Mesenchymal stem cell (in vitro differentiated cells and primary cell): ENCODE measurements at regions not wholly inside any gene's neighbourhood (a gene's known extent, or its start where the extent isn't known, plus 50 kb on each side); places are given as distances from the start of the nearest gene placed in this dataset.
A peak's percentile ranks its signal among the peaks of the same experiment; 100 is the strongest.

Experiments used
- DNase-seq: peaks from one replicate; pipeline ENCODE4 v3.0.0-alpha.2; 2013
- H2AFZ ChIP-seq: one replicate; pipeline ENCODE4 v1.6.1; 2013; ENCODE audit warnings: low read depth, mild to moderate bottlenecking, control low read depth, inconsistent platforms, low read length, moderate library complexity
- H2AK5ac ChIP-seq: 2 replicates; pipeline ENCODE4 v1.6.1; 2013; ENCODE audit warnings: low read length, moderate library complexity, mild to moderate bottlenecking, inconsistent platforms; ENCODE audit not compliant: severe bottlenecking
- H2BK120ac ChIP-seq: one replicate; pipeline ENCODE4 v1.6.1; 2013; ENCODE audit warnings: low read depth, mild to moderate bottlenecking, inconsistent platforms, low read length, moderate library complexity
- H2BK12ac ChIP-seq, 2 experiments: one replicate each; pipeline ENCODE4 v1.6.1; 2013; ENCODE audit warnings: inconsistent platforms in 2 of 2, low read length in 2 of 2, mild to moderate bottlenecking in 2 of 2, moderate library complexity in 2 of 2, control low read depth in 1 of 2
- H2BK15ac ChIP-seq: one replicate; pipeline ENCODE4 v1.6.1; 2013; ENCODE audit warnings: mild to moderate bottlenecking, low read depth, inconsistent platforms; ENCODE audit not compliant: poor library complexity, severe bottlenecking
- H2BK5ac ChIP-seq: 2 replicates; pipeline ENCODE4 v1.6.1; 2013; ENCODE audit warnings: low read depth, mild to moderate bottlenecking, low read length, control low read depth, inconsistent platforms; ENCODE audit not compliant: poor library complexity, severe bottlenecking
- H3K14ac ChIP-seq, 2 experiments: one replicate each; pipeline ENCODE4 v1.6.1; 2013; ENCODE audit warnings: inconsistent platforms in 2 of 2, low read length in 2 of 2, control low read depth in 1 of 2, mild to moderate bottlenecking in 1 of 2, moderate library complexity in 1 of 2
- H3K18ac ChIP-seq, 2 experiments: one replicate each; pipeline ENCODE4 v1.6.1; 2013; ENCODE audit warnings: inconsistent platforms in 2 of 2, low read length in 2 of 2, control low read depth in 1 of 2, low read depth in 1 of 2, mild to moderate bottlenecking in 1 of 2
- H3K23ac ChIP-seq, 2 experiments: one replicate each; pipeline ENCODE4 v1.6.1; 2013; ENCODE audit warnings: inconsistent platforms in 2 of 2, low read length in 2 of 2, mild to moderate bottlenecking in 2 of 2, moderate library complexity in 2 of 2, control low read depth in 1 of 2
- H3K27ac ChIP-seq: 2 replicates; pipeline ENCODE4 v1.5.1; 2013; ENCODE audit warnings: mild to moderate bottlenecking, moderate library complexity, low read length, control low read depth, inconsistent platforms; ENCODE audit not compliant: poor library complexity, severe bottlenecking
- H3K27me3 ChIP-seq, 2 experiments: 2 replicates each; pipeline versions ENCODE4 v1.6.1 to v1.7.0; 2013; ENCODE audit warnings: low read length in 2 of 2, mild to moderate bottlenecking in 2 of 2, moderate library complexity in 2 of 2, control low read depth in 1 of 2, inconsistent platforms in 1 of 2; ENCODE audit not compliant: control insufficient read depth in 1 of 2, insufficient read depth in 1 of 2
- H3K36me3 ChIP-seq, 2 experiments: 2 replicates each; pipeline versions ENCODE4 v1.6.1 to v1.7.0; 2013; ENCODE audit warnings: low read length in 2 of 2, control low read depth in 1 of 2, inconsistent platforms in 1 of 2, low read depth in 1 of 2, mild to moderate bottlenecking in 1 of 2; ENCODE audit not compliant: insufficient read depth in 2 of 2, control insufficient read depth in 1 of 2
- H3K4ac ChIP-seq, 2 experiments: one replicate each; pipeline ENCODE4 v1.6.1; 2013; ENCODE audit warnings: inconsistent platforms in 2 of 2, low read length in 2 of 2, mild to moderate bottlenecking in 2 of 2, moderate library complexity in 2 of 2, control low read depth in 1 of 2, low read depth in 1 of 2
- H3K4me1 ChIP-seq: 2 replicates; pipeline ENCODE4 v1.6.1; 2013; ENCODE audit warnings: low read depth, low read length, control low read depth; ENCODE audit not compliant: control insufficient read depth, insufficient read depth
- H3K4me2 ChIP-seq: 2 replicates; pipeline ENCODE4 v1.6.1; 2013; ENCODE audit warnings: low read length, mild to moderate bottlenecking, inconsistent platforms; ENCODE audit not compliant: poor library complexity, severe bottlenecking
- H3K4me3 ChIP-seq, 2 experiments: 2 replicates each; pipeline versions ENCODE4 v1.5.1 to v1.7.0; 2013; ENCODE audit warnings: low read length in 2 of 2, mild to moderate bottlenecking in 2 of 2, control low read depth in 1 of 2, low read depth in 1 of 2; ENCODE audit not compliant: insufficient read depth in 1 of 2
- H3K79me1 ChIP-seq: replicated peaks from 2 replicates; pipeline ENCODE4 v1.6.1; 2013; ENCODE audit warnings: mild to moderate bottlenecking, control low read depth, low read length, inconsistent platforms; ENCODE audit not compliant: poor library complexity, severe bottlenecking
- H3K9ac ChIP-seq: 2 replicates; pipeline ENCODE4 v1.7.0; 2013; ENCODE audit warnings: mild to moderate bottlenecking, low read length, moderate library complexity
- H3K9me3 ChIP-seq: 2 replicates; pipeline ENCODE4 v1.7.0; 2013; ENCODE audit warnings: mild to moderate bottlenecking, low read length; ENCODE audit not compliant: control insufficient read depth
- H4K8ac ChIP-seq: one replicate; pipeline ENCODE4 v1.6.1; 2013; ENCODE audit warnings: inconsistent platforms, mild to moderate bottlenecking, low read length, moderate library complexity
- H4K91ac ChIP-seq: one replicate; pipeline ENCODE4 v1.6.1; 2013; ENCODE audit warnings: mild to moderate bottlenecking, low read length, inconsistent platforms
- WGBS: methylation state at CpG from one replicate; pipeline ENCODE4 v1.1.7; 2013; ENCODE audit warnings: mixed read lengths; 5-methylcytosine and 5-hydroxymethylcytosine counted together

- no peak for DNase-seq
- WGBS, result 74% methylated on average over 10 of the region's 10 CpGs
- no peak overlapping the region for H2BK12ac ChIP-seq
- H3K79me1 ChIP-seq, result no peaks in the 10 kb centered on the region
- H3K9me3 ChIP-seq, result no peaks in the 10 kb centered on the region
- H3K36me3 ChIP-seq, result no peaks in the 10 kb centered on the region
- no peak overlapping the region for H2BK15ac ChIP-seq
- no peak overlapping the region for H2BK5ac ChIP-seq
- H2AFZ ChIP-seq, result no peak overlapping the region
- no peak overlapping the region for H3K14ac ChIP-seq
- no peak overlapping the region for H3K27ac ChIP-seq
- no peak overlapping the region for H3K4me2 ChIP-seq
- H4K8ac ChIP-seq, result no peak overlapping the region
- no peak overlapping the region for H4K91ac ChIP-seq
- peak overlapping the region; percentile 19 for H3K9ac ChIP-seq
- H3K4ac ChIP-seq, result no peak overlapping the region
- peaks cover 0 to 3% of the 10 kb centered on the region in 2 experiments for H3K27me3 ChIP-seq
- no peak overlapping the region for H2AK5ac ChIP-seq
- H3K4me3 ChIP-seq, result no peak overlapping the region
- H3K18ac ChIP-seq, result no peak overlapping the region
- no peak overlapping the region for H2BK120ac ChIP-seq
- no peaks in the 10 kb centered on the region for H3K4me1 ChIP-seq
- no peak overlapping the region for H3K23ac ChIP-seq
Observed at GRCh38 chr19:29054886-29055675, 157.9 kb downstream of the UQCRFS1 start.

DNA sequence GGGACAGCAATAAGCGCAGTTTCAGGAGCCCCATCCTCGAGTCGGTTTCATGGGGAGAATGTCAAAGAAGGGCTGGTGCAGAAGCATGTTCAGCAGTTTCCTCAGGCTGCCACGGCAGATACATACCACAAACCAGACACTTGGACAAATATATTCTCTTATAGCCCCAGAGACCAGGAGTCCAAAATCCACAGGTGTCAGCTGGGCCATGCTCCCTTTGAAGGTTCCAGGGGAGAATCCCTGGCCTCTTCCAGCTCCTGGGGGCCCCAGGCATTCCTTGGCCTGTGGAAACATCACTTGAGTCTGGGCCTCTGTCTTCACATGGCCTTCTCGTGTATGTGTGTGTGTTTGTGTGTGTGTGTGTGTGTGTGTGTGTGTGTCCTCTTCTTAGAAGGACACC is 164.1 kb downstream of the UQCRFS1 start:
- H3K4me1 ChIP-seq, result no peaks in the 10 kb centered on the region
- no peak overlapping the region for H4K91ac ChIP-seq
- H3K79me1 ChIP-seq, result no peaks in the 10 kb centered on the region
- H3K27ac ChIP-seq, result no peak overlapping the region
- H3K9ac ChIP-seq, result no peak overlapping the region
- no peak overlapping the region for H2BK12ac ChIP-seq
- no peak overlapping the region for H2BK120ac ChIP-seq
- H3K23ac ChIP-seq, result no peak overlapping the region
- H3K27me3 ChIP-seq, result no peaks in the 10 kb centered on the region
- H2BK15ac ChIP-seq, result no peak overlapping the region
- H3K4ac ChIP-seq, result no peak overlapping the region
- no peak overlapping the region for H2AK5ac ChIP-seq
- H2AFZ ChIP-seq, result no peak overlapping the region
- no peak overlapping the region for H3K14ac ChIP-seq
- H3K18ac ChIP-seq, result no peak overlapping the region
- H3K9me3 ChIP-seq, result no peaks in the 10 kb centered on the region
- H4K8ac ChIP-seq, result no peak overlapping the region
- no peak overlapping the region for H3K4me2 ChIP-seq
- no peak overlapping the region for H2BK5ac ChIP-seq
- DNase-seq, result no peak
- no peaks in the 10 kb centered on the region for H3K36me3 ChIP-seq
- 69% methylated on average over 5 of the region's 5 CpGs for WGBS
- no peak overlapping the region for H3K4me3 ChIP-seq

DNA sequence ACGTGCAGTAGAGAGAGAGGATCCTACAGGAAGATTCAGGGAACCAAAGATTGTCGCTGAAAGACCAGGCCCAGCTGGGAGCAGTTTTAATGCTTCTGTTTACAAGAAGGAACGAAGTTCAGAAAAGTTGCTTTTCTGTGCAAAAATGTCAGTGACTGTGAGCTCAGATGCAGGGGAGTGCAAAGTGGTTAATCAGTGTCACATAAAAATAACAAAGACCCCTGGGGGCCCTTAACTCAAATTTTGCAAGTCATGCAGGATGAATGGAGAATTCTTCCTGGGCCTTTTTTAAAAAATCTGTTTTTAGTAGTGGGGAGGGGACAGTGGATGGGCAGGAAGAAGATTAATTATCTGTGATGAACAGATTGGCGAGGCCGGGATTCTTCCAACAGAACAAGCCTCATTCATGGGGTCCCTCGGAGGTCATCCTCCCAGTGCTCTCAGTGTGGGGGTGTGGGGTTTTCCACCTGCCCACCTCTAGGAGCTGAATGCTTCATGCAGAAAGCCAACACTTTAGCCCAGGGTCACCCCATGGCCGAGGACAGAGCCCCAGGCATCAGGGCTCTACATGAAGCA is 167.2 kb downstream of the UQCRFS1 start:
- H2BK5ac ChIP-seq, result no peak overlapping the region
- H3K23ac ChIP-seq, result no peak overlapping the region
- H3K4ac ChIP-seq, result no peak overlapping the region
- no peak for DNase-seq
- H3K9me3 ChIP-seq, result no peaks in the 10 kb centered on the region
- H3K4me2 ChIP-seq, result no peak overlapping the region
- 54% methylated on average over 7 of the region's 7 CpGs for WGBS
- H2BK12ac ChIP-seq, result no peak overlapping the region
- no peak overlapping the region for H2AFZ ChIP-seq
- H4K8ac ChIP-seq, result no peak overlapping the region
- no peaks in the 10 kb centered on the region for H3K27me3 ChIP-seq
- H2BK15ac ChIP-seq, result no peak overlapping the region
- no peak overlapping the region for H2BK120ac ChIP-seq
- H3K4me1 ChIP-seq, result no peaks in the 10 kb centered on the region
- H2AK5ac ChIP-seq, result no peak overlapping the region
- no peaks in the 10 kb centered on the region for H3K36me3 ChIP-seq
- no peak overlapping the region for H3K18ac ChIP-seq
- H3K27ac ChIP-seq, result no peak overlapping the region
- H3K79me1 ChIP-seq, result no peaks in the 10 kb centered on the region
- no peak overlapping the region for H3K9ac ChIP-seq
- no peak overlapping the region for H3K14ac ChIP-seq
- H4K91ac ChIP-seq, result no peak overlapping the region
- no peak overlapping the region for H3K4me3 ChIP-seq

DNA sequence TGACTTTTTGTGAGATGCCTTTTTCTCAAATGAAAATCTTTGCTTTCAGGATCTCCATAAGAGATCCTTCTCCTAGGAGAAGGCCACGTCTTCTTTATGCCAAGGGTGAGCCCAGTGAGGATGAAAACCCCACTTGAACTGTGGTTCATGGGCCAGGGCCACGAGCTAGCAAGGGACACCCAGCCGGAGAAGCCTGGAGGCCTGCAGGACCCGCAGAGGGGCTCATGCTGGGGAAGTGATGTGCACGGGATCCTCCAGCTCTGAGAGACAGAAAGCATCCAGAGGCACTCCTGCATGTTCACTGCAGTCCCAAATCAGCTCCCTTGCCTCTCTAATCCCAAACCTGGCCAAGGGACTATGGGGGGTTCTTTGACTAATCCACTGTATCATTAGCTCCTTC is 168.9 kb downstream of the UQCRFS1 start:
- no peak overlapping the region for H3K23ac ChIP-seq
- no peak overlapping the region for H4K91ac ChIP-seq
- H3K4ac ChIP-seq, result no peak overlapping the region
- H3K9me3 ChIP-seq, result no peaks in the 10 kb centered on the region
- H3K4me1 ChIP-seq, result no peaks in the 10 kb centered on the region
- no peak overlapping the region for H3K4me3 ChIP-seq
- no peak overlapping the region for H2AK5ac ChIP-seq
- no peak overlapping the region for H3K9ac ChIP-seq
- no peak overlapping the region for H4K8ac ChIP-seq
- no peak for DNase-seq
- H3K18ac ChIP-seq, result no peak overlapping the region
- no peak overlapping the region for H2BK15ac ChIP-seq
- no peaks in the 10 kb centered on the region for H3K36me3 ChIP-seq
- H2AFZ ChIP-seq, result no peak overlapping the region
- H3K4me2 ChIP-seq, result no peak overlapping the region
- H3K79me1 ChIP-seq, result no peaks in the 10 kb centered on the region
- no peak overlapping the region for H2BK5ac ChIP-seq
- peaks cover 0 to under 1% of the 10 kb centered on the region in 2 experiments for H3K27me3 ChIP-seq
- no peak overlapping the region for H3K14ac ChIP-seq
- H2BK120ac ChIP-seq, result no peak overlapping the region
- H3K27ac ChIP-seq, result no peak overlapping the region
- WGBS, result 59% methylated on average over 5 of the region's 5 CpGs
- no peak overlapping the region for H2BK12ac ChIP-seq
